Peyer's patch (tissue), 4 donors: ENCODE measurements at regions not wholly inside any gene's neighbourhood (a gene's known extent, or its start where the extent isn't known, plus 50 kb on each side); places are given as distances from the start of the nearest gene placed in this dataset.
"Not testable (repeated sequence)": the region's sequence is repeated elsewhere in the genome, so short reads cannot be mapped to it uniquely, and the experiment has no call there.

Experiments used
- CTCF ChIP-seq, 6 experiments: fragments of 450-650 bp in 4 of 6; fragments of 200-600 bp in 2 of 6; sonication (generic) in 1 of 6; IDR thresholded peaks; one replicate each; pipeline ENCODE4 v1.5.1; 2017 to 2019; ENCODE audit warnings: antibody characterized with exemption in 6 of 6, mild to moderate bottlenecking in 3 of 6, moderate library complexity in 1 of 6
- POLR2A ChIP-seq, 2 donors: fragments of 450-650 bp; IDR thresholded peaks; one replicate each; pipeline ENCODE4 v1.5.1; 2017; ENCODE audit warnings: antibody characterized with exemption in 2 of 2, mild to moderate bottlenecking in 2 of 2, moderate library complexity in 2 of 2

GRCh38 chr13:111440492-111440891, 120.0 kb downstream of the TEX29 start:
- TF ChIP-seq CTCF (IDR thresholded peaks at IDR 0.05): peak in 1 of 6 experiments; percentile 5
- not testable (repeated sequence) for TF ChIP-seq POLR2A (IDR thresholded peaks at IDR 0.05)
